GM21717 (cell line): ENCODE measurements at regions not wholly inside any gene's neighbourhood (a gene's known extent, or its start where the extent isn't known, plus 50 kb on each side); places are given as distances from the start of the nearest gene placed in this dataset.

Experiments
- ATAC-seq: cut with Tn5 transposase; IDR thresholded peaks from one replicate; pipeline ENCODE4 v1.9.1; 2021; ENCODE audit warnings: mild to moderate bottlenecking, moderate library complexity; ENCODE audit not compliant: unreplicated experiment

- no peak for ATAC-seq
Measured at GRCh38 chr19:29395111-29395733, 130.6 kb upstream of the VSTM2B start.

GRCh38 chr19:29395734-29396414 is 129.9 kb upstream of the VSTM2B start:
- no peak for ATAC-seq

- ATAC-seq: no peak
Measured at GRCh38 chr19:29396925-29397324, 128.9 kb upstream of the VSTM2B start.

GRCh38 chr19:29397748-29398147 is 128.0 kb upstream of the VSTM2B start:
- no peak for ATAC-seq

- no peak for ATAC-seq
Measured at GRCh38 chr19:29399804-29400203, 126.0 kb upstream of the VSTM2B start.

GRCh38 chr19:29400917-29401711 is 124.7 kb upstream of the VSTM2B start:
- no peak for ATAC-seq

GRCh38 chr19:29401712-29402421 is 123.9 kb upstream of the VSTM2B start:
- no peak for ATAC-seq

- no peak for ATAC-seq
Measured at GRCh38 chr19:29402563-29402962, 123.2 kb upstream of the VSTM2B start.

- no peak for ATAC-seq
Measured at GRCh38 chr19:29404015-29404414, 121.8 kb upstream of the VSTM2B start.

- no peak for ATAC-seq
Measured at GRCh38 chr19:29404951-29405727, 120.7 kb upstream of the VSTM2B start.

- ATAC-seq: no peak
Measured at GRCh38 chr19:29405728-29405995, 120.1 kb upstream of the VSTM2B start.

- no peak for ATAC-seq
Measured at GRCh38 chr19:29409076-29409862, 116.5 kb upstream of the VSTM2B start.

- no peak for ATAC-seq
Measured at GRCh38 chr19:29410601-29411000, 115.2 kb upstream of the VSTM2B start.

GRCh38 chr19:29411113-29411581 is 114.6 kb upstream of the VSTM2B start:
- no peak for ATAC-seq

GRCh38 chr19:29413435-29413834 is 112.4 kb upstream of the VSTM2B start:
- no peak for ATAC-seq

- no peak for ATAC-seq
Measured at GRCh38 chr19:29415507-29415906, 110.3 kb upstream of the VSTM2B start.

- ATAC-seq: no peak
Measured at GRCh38 chr19:29417048-29417447, 108.7 kb upstream of the VSTM2B start.

GRCh38 chr19:29418201-29418600 is 107.6 kb upstream of the VSTM2B start:
- no peak for ATAC-seq

GRCh38 chr19:29420065-29420464 is 105.7 kb upstream of the VSTM2B start:
- ATAC-seq: no peak
